ENCODE measurements at regions not wholly inside any gene's neighbourhood (a gene's known extent, or its start where the extent isn't known, plus 50 kb on each side); places are given as distances from the start of the nearest gene placed in this dataset.

DNA sequence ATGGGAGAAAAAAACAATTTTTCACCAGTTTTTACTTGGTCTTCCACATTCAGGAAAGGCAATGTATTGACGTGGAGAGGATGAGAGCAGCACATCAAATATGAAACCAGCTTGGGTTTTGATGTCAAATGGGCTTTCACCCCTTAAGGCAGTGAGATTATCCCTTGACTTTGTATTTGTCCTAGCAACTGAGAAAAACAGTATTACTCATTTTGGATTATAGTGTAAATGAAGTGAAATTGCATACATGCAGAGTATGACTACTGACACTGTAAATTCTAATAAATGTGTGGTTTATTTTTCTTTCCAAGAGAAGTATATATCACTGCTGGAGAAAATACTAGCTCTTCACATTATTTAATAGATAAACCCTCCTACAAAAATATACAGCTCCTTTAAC is 863.6 kb upstream of the IGFBP7 start:
- no peak for TF ChIP-seq POLR2AphosphoS5 (IDR thresholded peaks at IDR 0.05; ENCODE audit: low read depth, low read length)
- TF ChIP-seq, protein P1, sequence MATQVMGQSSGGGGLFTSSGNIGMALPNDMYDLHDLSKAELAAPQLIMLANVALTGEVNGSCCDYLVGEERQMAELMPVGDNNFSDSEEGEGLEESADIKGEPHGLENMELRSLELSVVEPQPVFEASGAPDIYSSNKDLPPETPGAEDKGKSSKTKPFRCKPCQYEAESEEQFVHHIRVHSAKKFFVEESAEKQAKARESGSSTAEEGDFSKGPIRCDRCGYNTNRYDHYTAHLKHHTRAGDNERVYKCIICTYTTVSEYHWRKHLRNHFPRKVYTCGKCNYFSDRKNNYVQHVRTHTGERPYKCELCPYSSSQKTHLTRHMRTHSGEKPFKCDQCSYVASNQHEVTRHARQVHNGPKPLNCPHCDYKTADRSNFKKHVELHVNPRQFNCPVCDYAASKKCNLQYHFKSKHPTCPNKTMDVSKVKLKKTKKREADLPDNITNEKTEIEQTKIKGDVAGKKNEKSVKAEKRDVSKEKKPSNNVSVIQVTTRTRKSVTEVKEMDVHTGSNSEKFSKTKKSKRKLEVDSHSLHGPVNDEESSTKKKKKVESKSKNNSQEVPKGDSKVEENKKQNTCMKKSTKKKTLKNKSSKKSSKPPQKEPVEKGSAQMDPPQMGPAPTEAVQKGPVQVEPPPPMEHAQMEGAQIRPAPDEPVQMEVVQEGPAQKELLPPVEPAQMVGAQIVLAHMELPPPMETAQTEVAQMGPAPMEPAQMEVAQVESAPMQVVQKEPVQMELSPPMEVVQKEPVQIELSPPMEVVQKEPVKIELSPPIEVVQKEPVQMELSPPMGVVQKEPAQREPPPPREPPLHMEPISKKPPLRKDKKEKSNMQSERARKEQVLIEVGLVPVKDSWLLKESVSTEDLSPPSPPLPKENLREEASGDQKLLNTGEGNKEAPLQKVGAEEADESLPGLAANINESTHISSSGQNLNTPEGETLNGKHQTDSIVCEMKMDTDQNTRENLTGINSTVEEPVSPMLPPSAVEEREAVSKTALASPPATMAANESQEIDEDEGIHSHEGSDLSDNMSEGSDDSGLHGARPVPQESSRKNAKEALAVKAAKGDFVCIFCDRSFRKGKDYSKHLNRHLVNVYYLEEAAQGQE (IDR thresholded peaks at IDR 0.05; ENCODE audit: low read depth, low read length) = no peak

All from SK-N-SH (cell line).